ENCODE measurements at regions not wholly inside any gene's neighbourhood (a gene's known extent, or its start where the extent isn't known, plus 50 kb on each side); places are given as distances from the start of the nearest gene placed in this dataset.
"Not testable (repeated sequence)": the region's sequence is repeated elsewhere in the genome, so short reads cannot be mapped to it uniquely, and the experiment has no call there.

GRCh38 chr5:1710091-1710490, 89.5 kb downstream of the MRPL36 start:
- TF ChIP-seq POLR2AphosphoS5 (IDR thresholded peaks at IDR 0.05; ENCODE audit: low read depth, low read length); CTCF (IDR thresholded peaks at IDR 0.05); SIN3A (IDR thresholded peaks at IDR 0.05; ENCODE audit: borderline replicate concordance, insufficient read depth, low read depth, low read length); REST (IDR thresholded peaks at IDR 0.05; ENCODE audit: insufficient read depth in 1 of 2, low read depth in 2 of 2, low read length in 1 of 2): not testable (repeated sequence)

Data from Panc1 (cell line).